Osteocyte (in vitro differentiated cells): ENCODE measurements at regions not wholly inside any gene's neighbourhood (a gene's known extent, or its start where the extent isn't known, plus 50 kb on each side); places are given as distances from the start of the nearest gene placed in this dataset.
"Not testable (repeated sequence)": the region's sequence is repeated elsewhere in the genome, so short reads cannot be mapped to it uniquely, and the experiment has no call there.

Experiments
- DNase-seq: peaks from one replicate; pipeline ENCODE4 v3.0.0; 2021; ENCODE audit warnings: mixed read lengths; ENCODE audit not compliant: unreplicated experiment; ENCODE audit errors: extremely low spot score
- H3K27ac Mint-ChIP-seq: one replicate; pipeline ENCODE4 v1.8.0; 2021; ENCODE audit warnings: mild to moderate bottlenecking, mixed read lengths; ENCODE audit not compliant: unreplicated experiment
- H3K27me3 Mint-ChIP-seq: one replicate; pipeline ENCODE4 v1.8.0; 2021; ENCODE audit warnings: mixed read lengths; ENCODE audit not compliant: unreplicated experiment
- H3K36me3 Mint-ChIP-seq: one replicate; pipeline ENCODE4 v1.8.0; 2021; ENCODE audit warnings: mixed read lengths; ENCODE audit not compliant: unreplicated experiment
- H3K4me1 Mint-ChIP-seq: one replicate; pipeline ENCODE4 v1.8.0; 2021; ENCODE audit warnings: mixed read lengths; ENCODE audit not compliant: unreplicated experiment
- H3K4me3 Mint-ChIP-seq: one replicate; pipeline ENCODE4 v1.8.0; 2021; ENCODE audit warnings: mild to moderate bottlenecking, moderate library complexity, mixed read lengths; ENCODE audit not compliant: unreplicated experiment
- H3K9me3 Mint-ChIP-seq: one replicate; pipeline ENCODE4 v1.8.0; 2021; ENCODE audit warnings: mixed read lengths; ENCODE audit not compliant: unreplicated experiment
- TF ChIP-seq, protein P1 (sequence below): fragments of 200-600 bp; sonication (generic); IDR thresholded peaks from 2 replicates; pipeline ENCODE4 v1.5.0; 2021; ENCODE audit warnings: antibody characterized with exemption, mild to moderate bottlenecking, moderate library complexity

DNA sequence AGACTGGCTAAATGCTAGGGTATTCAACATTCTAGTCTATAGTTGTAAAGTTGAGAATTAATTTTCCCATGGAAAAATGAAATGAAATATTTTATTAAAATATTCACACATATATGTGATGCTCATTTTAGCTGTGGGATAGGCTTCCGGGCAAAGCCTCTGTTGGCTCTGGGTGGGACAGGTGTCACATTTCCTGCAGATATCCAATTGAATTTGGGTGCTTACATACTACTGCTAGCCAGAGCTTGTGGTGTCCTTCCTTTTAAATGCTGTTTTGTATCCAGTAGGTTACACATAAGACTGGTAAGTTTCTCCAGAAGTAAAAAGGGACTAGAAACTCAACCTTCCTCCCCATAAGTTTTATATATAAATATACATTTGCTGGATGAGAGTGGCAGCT lies 73.8 kb downstream of the RPRM start:
- no peaks in the 10 kb centered on the region for H3K36me3 Mint-ChIP-seq
- TF ChIP-seq, protein P1, sequence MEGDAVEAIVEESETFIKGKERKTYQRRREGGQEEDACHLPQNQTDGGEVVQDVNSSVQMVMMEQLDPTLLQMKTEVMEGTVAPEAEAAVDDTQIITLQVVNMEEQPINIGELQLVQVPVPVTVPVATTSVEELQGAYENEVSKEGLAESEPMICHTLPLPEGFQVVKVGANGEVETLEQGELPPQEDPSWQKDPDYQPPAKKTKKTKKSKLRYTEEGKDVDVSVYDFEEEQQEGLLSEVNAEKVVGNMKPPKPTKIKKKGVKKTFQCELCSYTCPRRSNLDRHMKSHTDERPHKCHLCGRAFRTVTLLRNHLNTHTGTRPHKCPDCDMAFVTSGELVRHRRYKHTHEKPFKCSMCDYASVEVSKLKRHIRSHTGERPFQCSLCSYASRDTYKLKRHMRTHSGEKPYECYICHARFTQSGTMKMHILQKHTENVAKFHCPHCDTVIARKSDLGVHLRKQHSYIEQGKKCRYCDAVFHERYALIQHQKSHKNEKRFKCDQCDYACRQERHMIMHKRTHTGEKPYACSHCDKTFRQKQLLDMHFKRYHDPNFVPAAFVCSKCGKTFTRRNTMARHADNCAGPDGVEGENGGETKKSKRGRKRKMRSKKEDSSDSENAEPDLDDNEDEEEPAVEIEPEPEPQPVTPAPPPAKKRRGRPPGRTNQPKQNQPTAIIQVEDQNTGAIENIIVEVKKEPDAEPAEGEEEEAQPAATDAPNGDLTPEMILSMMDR = no peak
- H3K4me3 Mint-ChIP-seq = no peak overlapping the region
- H3K27ac Mint-ChIP-seq = no peak overlapping the region
- no peaks in the 10 kb centered on the region for H3K27me3 Mint-ChIP-seq
- H3K4me1 Mint-ChIP-seq = no peaks in the 10 kb centered on the region
- no peak for DNase-seq
- no peaks in the 10 kb centered on the region for H3K9me3 Mint-ChIP-seq

DNA sequence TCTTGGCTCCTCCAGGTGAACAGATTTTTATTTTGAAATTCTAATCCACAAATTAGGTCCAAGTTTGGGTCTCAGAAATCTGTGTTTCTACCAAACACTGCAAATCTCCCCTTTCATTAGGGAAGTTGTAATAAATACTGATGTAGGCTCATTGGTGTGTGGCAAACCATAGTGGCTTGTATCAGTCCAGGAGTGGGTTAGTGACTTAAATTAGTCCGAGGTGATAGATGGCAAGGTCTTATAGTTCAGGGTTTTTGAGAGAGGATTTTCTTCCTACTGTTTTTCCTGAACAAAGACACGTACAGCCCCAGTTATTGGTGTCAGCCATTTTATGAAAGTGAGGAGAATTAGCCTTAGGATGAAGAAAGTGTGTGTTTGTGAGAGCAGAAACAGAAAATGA lies 74.6 kb downstream of the RPRM start:
- DNase-seq = no peak

DNA sequence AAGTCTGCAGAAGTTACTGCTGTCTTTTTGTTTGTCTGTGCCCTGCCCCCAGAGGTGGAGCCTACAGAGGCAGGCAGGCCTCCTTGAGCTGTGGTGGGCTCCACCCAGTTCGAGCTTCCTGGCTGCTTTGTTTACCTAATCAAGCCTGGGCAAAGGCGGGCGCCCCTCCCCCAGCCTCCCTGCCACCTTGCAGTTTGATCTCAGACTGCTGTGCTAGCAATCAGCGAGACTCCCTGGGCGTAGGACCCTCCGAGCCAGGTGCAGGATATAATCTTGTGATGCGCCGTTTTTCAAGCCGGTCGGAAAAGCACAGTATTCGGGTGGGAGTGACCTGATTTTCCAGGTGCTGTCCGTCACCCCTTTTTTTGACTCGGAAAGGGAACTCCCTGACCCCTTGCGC lies 75.2 kb downstream of the RPRM start:
- H3K27ac Mint-ChIP-seq, H3K4me1 Mint-ChIP-seq, H3K36me3 Mint-ChIP-seq, H3K9me3 Mint-ChIP-seq, H3K4me3 Mint-ChIP-seq, DNase-seq, H3K27me3 Mint-ChIP-seq: not testable (repeated sequence)

More for the DNA sequence above, 74.6 kb downstream of the RPRM start:
- H3K27me3 Mint-ChIP-seq = no peaks in the 10 kb centered on the region
- H3K27ac Mint-ChIP-seq = no peak overlapping the region
- TF ChIP-seq, protein P1 = no peak
- no peaks in the 10 kb centered on the region for H3K36me3 Mint-ChIP-seq
- H3K4me1 Mint-ChIP-seq = no peaks in the 10 kb centered on the region
- no peak overlapping the region for H3K4me3 Mint-ChIP-seq
- H3K9me3 Mint-ChIP-seq = no peaks in the 10 kb centered on the region

DNA sequence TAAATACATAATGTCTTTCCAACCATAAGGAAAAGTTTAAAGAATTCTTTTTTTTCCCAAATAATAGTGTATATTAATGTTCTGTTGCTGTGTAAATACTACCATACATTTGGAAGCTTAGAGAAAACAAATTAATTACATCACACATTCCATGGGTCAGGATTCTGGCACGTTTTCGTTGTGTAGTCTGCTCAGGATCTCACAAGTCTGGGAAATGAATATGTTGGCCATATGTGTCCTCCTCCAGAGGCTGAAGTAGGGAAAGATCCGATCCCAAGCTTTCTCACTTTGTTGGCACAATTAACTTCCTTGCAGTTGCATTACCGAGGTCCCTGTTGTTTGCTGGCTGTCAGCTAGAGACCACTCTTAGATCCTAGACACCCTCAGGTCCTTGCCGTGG lies 83.9 kb downstream of the RPRM start:
- DNase-seq = no peak
- no peaks in the 10 kb centered on the region for H3K27me3 Mint-ChIP-seq
- H3K4me3 Mint-ChIP-seq = no peak overlapping the region
- TF ChIP-seq, protein P1 = no peak
- no peaks in the 10 kb centered on the region for H3K4me1 Mint-ChIP-seq
- no peaks in the 10 kb centered on the region for H3K36me3 Mint-ChIP-seq
- H3K27ac Mint-ChIP-seq = no peak overlapping the region
- peaks cover 20% of the 10 kb centered on the region for H3K9me3 Mint-ChIP-seq

DNA sequence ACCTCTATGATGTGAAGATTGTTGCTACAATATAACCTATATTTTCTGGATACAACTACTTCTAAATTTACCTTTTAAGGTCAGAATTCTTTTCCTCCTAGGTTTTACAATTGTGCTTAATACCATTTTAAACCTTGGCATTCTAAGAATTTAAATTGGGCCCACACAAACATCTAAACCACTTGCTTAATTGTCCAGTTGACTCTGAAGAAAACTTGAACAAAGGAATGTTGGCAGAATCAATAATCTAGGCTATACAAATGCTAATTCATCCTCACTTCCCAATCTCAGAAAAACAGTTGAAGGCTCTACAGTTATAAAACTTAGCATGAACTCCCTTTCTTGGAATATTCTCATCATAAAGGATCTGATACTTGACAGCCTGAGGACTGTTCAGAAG lies 84.3 kb downstream of the RPRM start:
- H3K4me1 Mint-ChIP-seq = no peaks in the 10 kb centered on the region
- H3K27me3 Mint-ChIP-seq = no peaks in the 10 kb centered on the region
- peaks cover 21% of the 10 kb centered on the region for H3K9me3 Mint-ChIP-seq
- TF ChIP-seq, protein P1 = no peak
- no peak overlapping the region for H3K4me3 Mint-ChIP-seq
- H3K36me3 Mint-ChIP-seq = no peaks in the 10 kb centered on the region
- H3K27ac Mint-ChIP-seq = no peak overlapping the region
- DNase-seq = no peak

DNA sequence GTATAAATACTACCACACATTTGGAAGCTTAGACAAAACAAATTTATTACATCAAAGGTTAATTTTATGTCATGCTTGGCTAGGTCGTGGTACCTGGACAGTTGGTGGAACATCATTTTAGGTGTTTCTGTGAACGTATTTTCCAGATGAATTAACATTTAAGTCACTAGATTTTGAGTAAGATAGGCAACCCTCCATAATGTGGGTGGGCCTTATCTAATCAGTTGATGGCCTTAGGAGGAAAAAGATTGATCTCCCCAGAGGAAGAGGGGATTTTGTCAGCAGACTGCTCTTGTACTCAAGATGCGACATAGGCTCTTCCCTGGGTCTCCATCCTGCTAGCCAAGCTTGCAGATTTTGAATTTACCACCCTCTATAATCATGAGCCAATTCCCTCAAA lies 85.0 kb downstream of the RPRM start:
- H3K4me1 Mint-ChIP-seq = no peaks in the 10 kb centered on the region
- no peak overlapping the region for H3K4me3 Mint-ChIP-seq
- H3K9me3 Mint-ChIP-seq = peaks cover 25% of the 10 kb centered on the region
- no peaks in the 10 kb centered on the region for H3K36me3 Mint-ChIP-seq
- no peak overlapping the region for H3K27ac Mint-ChIP-seq
- TF ChIP-seq, protein P1 = no peak
- no peaks in the 10 kb centered on the region for H3K27me3 Mint-ChIP-seq
- no peak for DNase-seq
